ENCODE measurements at regions not wholly inside any gene's neighbourhood (a gene's known extent, or its start where the extent isn't known, plus 50 kb on each side); places are given as distances from the start of the nearest gene placed in this dataset.
A peak's percentile ranks its signal among the peaks of the same experiment; 100 is the strongest.

DNA sequence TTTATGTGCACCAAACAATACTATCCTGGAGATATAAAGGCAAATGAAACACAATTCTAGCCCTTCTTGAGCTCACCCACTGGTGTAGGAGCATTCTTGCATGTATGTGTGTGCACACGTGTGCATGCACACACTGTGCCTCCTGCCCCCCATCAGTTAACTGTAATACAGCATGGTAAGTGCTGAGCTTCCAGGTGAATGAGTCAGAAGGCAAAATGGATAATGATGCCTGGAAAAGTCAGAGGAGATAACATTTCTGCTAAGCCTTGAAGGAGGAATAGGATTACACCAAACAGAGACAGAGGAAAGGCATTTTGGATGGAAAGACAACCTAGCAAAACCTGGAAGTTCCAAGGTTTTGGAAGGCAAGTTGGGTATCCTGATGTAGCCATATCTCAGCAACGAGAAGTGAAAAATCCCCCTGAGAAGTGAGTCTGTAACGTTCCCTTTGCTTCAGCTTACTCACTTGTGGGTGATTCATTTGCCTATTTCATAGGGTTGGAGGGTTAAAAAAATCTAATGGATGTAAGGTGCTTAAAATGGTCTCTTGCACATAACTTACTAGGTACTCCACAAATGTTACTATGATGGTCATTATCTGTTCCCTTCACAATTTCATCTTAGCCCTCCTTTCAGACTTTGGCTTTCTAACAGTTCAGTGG lies 101.4 kb upstream of the STC2 start:
- no TSS peak for BruUV-seq (replicated peaks)
- H4K91ac ChIP-seq (ENCODE audit: insufficient read depth, low read depth, low read length): peak overlapping the region; percentile 18; the same call in 1 of the 2 replicates
- ATAC-seq (ENCODE audit: low read depth) (peak; percentile 72), DNase-seq (peak; percentile 67)
- H2AK9ac ChIP-seq (replicated peaks; ENCODE audit: low read depth, low read length, poor library complexity): no peak overlapping the region
- no peak overlapping the region for H4K5ac ChIP-seq (ENCODE audit: low read depth, low read length)
- H3K9me3 ChIP-seq (ENCODE audit: control insufficient read depth, insufficient read depth, low read length): no peaks in the 10 kb centered on the region
- intact Hi-C loops (cut with micrococcal nuclease) (no loop called here), dilution Hi-C loops (cut with HindIII; ENCODE audit: low sequenced_read_pairs, unreplicated experiment) (no loop called here), in situ Hi-C loops (cut with MboI; ENCODE audit: low sequenced_read_pairs) (no loop called here)
- H3K4me2 ChIP-seq (ENCODE audit: low read depth, low read length): peak overlapping the region; percentile 71; the same call in 1 of the 2 replicates
- H2AK5ac ChIP-seq (ENCODE audit: low read depth, low read length): peak overlapping the region; percentile 27; the same call in 1 of the 2 replicates
- ChIA-PET CTCF (interaction anchor here (1.1 kb wide), 1 partner anchor 152 kb away, joined by 3 read pairs; no protein-coding TSS in a partner anchor), POLR2A (ENCODE audit: unreplicated experiment) (no interaction called here)
- no CpG with 5 or more reads among the region's 3 CpGs for WGBS, 2 experiments (ENCODE audit: extremely low coverage in 2 of 2, insufficient read length in 1 of 2)
- H3K4me1 ChIP-seq (ENCODE audit: control insufficient read depth, insufficient read depth, low read length): peaks cover 4% of the 10 kb centered on the region
- H3K9ac ChIP-seq (ENCODE audit: low read depth, low read length): no peak overlapping the region
- no peaks in the 10 kb centered on the region for H3K27me3 ChIP-seq (ENCODE audit: control insufficient read depth, insufficient read depth, low read length)
- H3K27ac ChIP-seq (ENCODE audit: insufficient read depth, low read length): no peak overlapping the region
- H3K36me3 ChIP-seq (ENCODE audit: control insufficient read depth, insufficient read depth, low read length): no peaks in the 10 kb centered on the region
- peak overlapping the region; percentile 71; the same call in 1 of the 2 replicates for H3K14ac ChIP-seq (replicated peaks; ENCODE audit: low read depth, low read length)
- peaks cover 8% of the 10 kb centered on the region; the same call in 1 of the 2 replicates for H3K9me1 ChIP-seq (ENCODE audit: insufficient read depth, low read length)
- no peak overlapping the region for H3K4ac ChIP-seq (ENCODE audit: low read depth, low read length)
- H2BK5ac ChIP-seq (ENCODE audit: low read depth, low read length, poor library complexity, severe bottlenecking): peak overlapping the region; percentile 80
- no peak overlapping the region for H3K23ac ChIP-seq (ENCODE audit: low read depth, low read length)
- H2BK15ac ChIP-seq (ENCODE audit: low read depth, low read length): 0 out of 3 replicates have a peak overlapping the region, but pooled peaks have one; percentile 3
- H3K56ac ChIP-seq (ENCODE audit: extremely low read depth, insufficient read depth, low read length): no peak overlapping the region
- H4K8ac ChIP-seq (ENCODE audit: low read depth in 2 of 2, low read length in 2 of 2): peak overlapping the region in 1 of 2 experiments; percentile 64; a peak in 2 of 4 replicates
- no peaks in the 10 kb centered on the region for H3K79me1 ChIP-seq (ENCODE audit: low read depth in 1 of 2, low read length in 2 of 2)
- peak overlapping the region; percentile 78 for H2AFZ ChIP-seq (replicated peaks; ENCODE audit: low read length, poor library complexity)
- H3K18ac ChIP-seq (ENCODE audit: low read depth, low read length): peak overlapping the region; percentile 38; the same call in 1 of the 2 replicates
- H2BK120ac ChIP-seq (ENCODE audit: low read depth, low read length): peak overlapping the region; percentile 75
- no peaks in the 10 kb centered on the region for H4K20me1 ChIP-seq (ENCODE audit: insufficient read depth, low read length)
- H2BK20ac ChIP-seq (ENCODE audit: low read depth, low read length): peak overlapping the region; percentile 76; the same call in 1 of the 2 replicates
- H3K4me3 ChIP-seq (ENCODE audit: insufficient read depth, low read depth, low read length): no peak overlapping the region
- TF ChIP-seq CTCF (conservative IDR thresholded peaks at IDR 0.05; ENCODE audit: low read depth, low read length): no peak
- no peak for TF ChIP-seq MAZ (IDR thresholded peaks at IDR 0.05; ENCODE audit: borderline replicate concordance, low read depth, low read length)
- TF ChIP-seq USF2 (IDR thresholded peaks at IDR 0.05; ENCODE audit: low read depth, low read length): no peak
- TF ChIP-seq RFX5 (IDR thresholded peaks at IDR 0.05; ENCODE audit: low read depth, low read length): no peak
- TF ChIP-seq RAD21 (IDR thresholded peaks at IDR 0.05; ENCODE audit: low read length): no peak
- TF ChIP-seq NFE2L2 (IDR thresholded peaks at IDR 0.05; ENCODE audit: low read depth, low read length): no peak
- TF ChIP-seq MAFK (IDR thresholded peaks at IDR 0.05; ENCODE audit: low read depth, low read length): no peak
- TF ChIP-seq BHLHE40 (IDR thresholded peaks at IDR 0.05; ENCODE audit: low read depth, low read length): no peak
- TF ChIP-seq MXI1 (IDR thresholded peaks at IDR 0.05; ENCODE audit: borderline replicate concordance, low read depth, low read length): no peak
- no peak for TF ChIP-seq POLR2A (IDR thresholded peaks at IDR 0.05; ENCODE audit: low read depth, low read length)
- TF ChIP-seq CEBPB (IDR thresholded peaks at IDR 0.05; ENCODE audit: low read depth, low read length): no peak
- TF ChIP-seq RCOR1 (IDR thresholded peaks at IDR 0.05; ENCODE audit: insufficient replicate concordance, low read length): no peak
- TF ChIP-seq SMC3 (IDR thresholded peaks at IDR 0.05; ENCODE audit: low read depth, low read length): no peak
- no peak; the same call in none of the 2 replicates for TF ChIP-seq FOS (IDR thresholded peaks at IDR 0.05; ENCODE audit: low read depth, low read length)
- TF ChIP-seq ELK1 (IDR thresholded peaks at IDR 0.05; ENCODE audit: borderline replicate concordance, low read depth, low read length): no peak
